Left renal cortex interstitium (tissue), 4 donors: ENCODE measurements at regions not wholly inside any gene's neighbourhood (a gene's known extent, or its start where the extent isn't known, plus 50 kb on each side); places are given as distances from the start of the nearest gene placed in this dataset.

Experiments used
- DNase-seq, 4 donors: peaks; one replicate each; pipeline ENCODE4 v3.0.0-alpha.2; 2013; ENCODE audit warnings: low read depth in 4 of 4, low spot score in 2 of 4, missing footprints in 1 of 4

DNA sequence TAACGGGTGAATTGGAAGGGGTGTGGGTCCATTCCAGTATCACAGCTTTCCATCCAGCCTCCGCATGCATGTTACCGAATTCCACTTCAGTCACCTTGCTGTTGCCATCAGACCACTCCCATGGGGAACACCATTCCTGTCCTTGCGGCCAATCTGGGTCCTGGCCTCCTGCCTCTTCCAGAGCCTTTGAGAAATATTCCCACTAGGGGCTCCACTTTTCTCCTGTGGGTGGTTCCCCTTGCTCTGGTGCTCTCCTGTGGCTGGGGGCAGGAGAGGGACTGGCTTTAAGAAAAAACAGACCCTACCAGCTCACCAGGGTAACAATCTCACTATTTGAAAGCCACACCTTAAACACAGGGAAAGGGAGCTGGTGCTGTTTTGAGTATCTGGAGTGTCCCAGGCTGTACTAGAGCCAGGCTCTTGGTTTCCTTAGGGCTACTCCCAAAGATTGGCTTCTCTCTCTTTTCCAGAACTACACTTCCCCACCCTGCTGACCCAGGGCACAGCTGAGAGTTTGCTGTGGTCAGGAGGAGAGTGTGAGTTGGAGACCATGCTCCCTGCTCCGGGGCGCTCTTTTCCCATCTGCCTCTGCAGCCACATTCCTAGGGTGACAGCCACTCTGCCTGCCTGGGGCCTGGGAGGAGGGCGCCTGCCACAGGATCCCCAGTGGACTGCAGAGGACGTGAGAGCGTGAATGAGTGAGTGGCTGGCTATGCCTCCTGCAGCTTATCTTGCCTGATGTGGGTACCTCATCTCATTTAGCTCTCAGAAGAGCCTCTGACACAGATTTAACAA, 460.8 kb upstream of the HS6ST1 start:
- no peak for DNase-seq

GRCh38 chr2:128780434-128781080, 461.9 kb upstream of the HS6ST1 start:
- no peak for DNase-seq

- no peak for DNase-seq
These were observed 462.5 kb upstream of the HS6ST1 start for GRCh38 chr2:128781166-128781565.

DNA sequence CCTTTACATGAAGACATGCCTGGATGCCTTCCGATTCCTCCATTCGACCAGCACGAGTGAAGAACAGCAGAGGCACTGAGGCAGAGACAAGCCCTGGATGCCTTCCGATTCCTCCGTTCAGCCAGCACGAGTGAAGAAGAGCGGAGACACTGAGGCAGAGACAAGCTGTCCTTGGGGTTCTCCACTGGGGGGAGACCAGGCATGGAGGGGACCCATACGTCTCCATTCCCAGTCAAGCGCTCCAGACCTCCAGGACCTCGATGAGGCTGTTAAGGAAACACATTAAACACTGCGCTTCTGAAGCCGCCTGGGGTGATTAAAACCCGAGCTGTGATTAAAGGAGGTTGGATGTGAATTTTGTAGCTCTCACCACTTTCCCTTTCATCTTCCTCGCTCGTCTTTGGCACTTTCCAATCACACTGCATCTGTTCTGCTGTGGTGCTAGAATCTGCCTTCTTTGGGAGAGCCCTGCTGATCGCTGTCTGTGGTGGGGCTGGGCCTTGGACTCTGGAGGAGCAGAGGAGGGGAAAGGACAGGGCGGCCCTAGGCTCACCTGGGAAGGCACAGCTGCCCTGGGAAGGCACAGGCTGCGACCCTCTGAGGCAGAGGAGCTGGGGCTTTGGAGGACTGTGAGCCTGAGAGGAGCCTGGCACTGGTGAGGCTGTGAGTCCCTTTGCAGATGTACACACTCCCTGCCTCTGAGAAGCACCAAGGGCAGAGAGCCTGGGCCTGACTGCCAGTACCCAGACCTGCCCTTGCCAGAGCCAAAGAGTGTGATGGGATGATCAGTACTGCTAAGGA, 463.1 kb upstream of the HS6ST1 start:
- DNase-seq: no peak

DNA sequence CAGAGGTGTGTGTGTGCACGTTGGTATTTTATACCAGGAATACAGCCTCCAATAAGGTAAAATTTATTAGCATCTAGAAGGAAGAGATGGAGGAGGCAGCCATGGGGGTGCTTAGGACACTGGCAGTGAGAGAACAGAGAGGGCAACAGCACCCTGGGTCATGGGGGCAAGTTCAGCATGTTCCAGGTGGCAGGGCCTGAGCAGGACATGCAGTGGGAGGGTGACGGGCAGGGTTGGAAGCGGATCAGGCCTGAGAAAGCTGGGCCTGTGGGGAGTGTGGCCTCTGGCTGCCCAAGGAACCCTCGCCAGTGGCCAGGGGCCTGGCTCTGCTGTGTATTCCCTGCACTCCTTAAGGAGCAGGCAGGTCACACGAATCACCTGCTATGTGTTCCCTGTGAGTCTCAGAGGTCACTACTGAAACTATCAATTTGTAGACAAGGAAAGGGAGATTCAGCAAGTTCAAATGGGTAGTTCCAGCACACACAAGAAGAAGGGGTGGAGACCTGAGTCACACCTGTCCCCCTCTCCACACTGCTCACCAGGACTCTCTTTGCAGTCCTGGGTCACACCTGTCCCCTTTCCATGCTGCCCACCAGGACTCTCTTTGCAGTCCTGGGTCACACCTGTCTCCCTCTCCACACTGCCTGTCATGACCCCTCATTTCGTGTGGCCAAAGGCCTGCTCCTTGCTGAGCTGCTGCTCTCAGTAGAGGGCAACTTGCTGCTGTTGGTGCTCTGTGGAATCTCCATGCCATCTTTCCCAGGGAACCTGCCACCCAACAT, 463.9 kb upstream of the HS6ST1 start:
- DNase-seq: no peak

GRCh38 chr2:128783193-128783671, 464.6 kb upstream of the HS6ST1 start:
- no peak for DNase-seq

DNA sequence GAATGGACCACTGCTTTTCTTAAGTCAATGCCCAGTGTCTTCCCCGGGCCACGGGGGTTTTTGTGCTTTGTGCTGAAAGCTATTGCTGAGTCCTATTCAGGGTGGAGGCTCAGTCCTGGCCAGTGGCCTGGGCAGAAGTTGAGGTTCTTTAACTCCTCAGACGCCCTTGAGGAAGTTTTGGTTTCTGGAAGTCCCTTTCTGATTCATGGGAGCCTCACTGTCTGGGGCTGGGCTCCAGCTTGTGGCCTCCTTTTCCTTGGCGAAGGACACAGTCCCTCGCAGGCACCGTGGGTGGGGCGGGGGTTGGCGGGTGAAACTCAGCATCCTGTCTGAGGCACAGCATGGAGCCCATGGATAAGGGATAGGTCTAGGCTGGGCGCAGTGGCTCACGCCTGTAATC, 465.2 kb upstream of the HS6ST1 start:
- DNase-seq: no peak

DNA sequence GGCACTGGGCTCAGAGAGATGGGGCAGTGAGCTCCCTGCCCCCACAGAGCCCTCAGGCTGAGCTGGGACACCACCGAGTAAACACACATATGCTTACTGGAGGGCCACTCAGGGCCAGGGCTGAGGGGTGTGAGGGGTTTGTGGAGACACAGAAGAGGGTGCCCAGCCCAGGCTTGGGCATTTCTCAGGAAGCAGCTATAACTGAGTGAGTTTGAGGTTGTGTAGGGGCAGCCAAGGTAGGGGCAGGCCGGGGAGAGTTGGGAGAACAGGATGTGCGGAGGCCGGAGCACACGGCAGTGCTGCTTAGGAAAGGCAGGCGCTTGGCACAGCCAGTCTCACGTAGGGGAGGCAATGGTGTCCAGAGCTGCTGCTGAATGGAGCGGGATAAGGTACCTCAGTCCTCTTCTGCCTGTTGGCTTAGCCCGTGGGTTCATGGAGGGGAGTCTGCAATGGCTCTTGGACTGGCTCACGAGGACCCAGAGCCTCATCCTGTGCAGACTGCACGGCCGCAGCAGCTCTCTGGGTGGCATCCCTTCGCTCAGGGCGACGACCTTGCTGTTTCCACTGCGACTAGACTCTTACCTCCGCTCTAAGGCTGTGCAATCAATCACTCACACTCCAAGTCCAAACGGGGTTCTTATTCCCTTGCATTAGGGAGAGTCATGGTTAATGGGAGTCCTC, 466.1 kb upstream of the HS6ST1 start:
- no peak for DNase-seq

GRCh38 chr2:128786316-128786715, 467.6 kb upstream of the HS6ST1 start:
- no peak for DNase-seq

- no peak for DNase-seq
These were observed 468.2 kb upstream of the HS6ST1 start for GRCh38 chr2:128786741-128787478.

DNA sequence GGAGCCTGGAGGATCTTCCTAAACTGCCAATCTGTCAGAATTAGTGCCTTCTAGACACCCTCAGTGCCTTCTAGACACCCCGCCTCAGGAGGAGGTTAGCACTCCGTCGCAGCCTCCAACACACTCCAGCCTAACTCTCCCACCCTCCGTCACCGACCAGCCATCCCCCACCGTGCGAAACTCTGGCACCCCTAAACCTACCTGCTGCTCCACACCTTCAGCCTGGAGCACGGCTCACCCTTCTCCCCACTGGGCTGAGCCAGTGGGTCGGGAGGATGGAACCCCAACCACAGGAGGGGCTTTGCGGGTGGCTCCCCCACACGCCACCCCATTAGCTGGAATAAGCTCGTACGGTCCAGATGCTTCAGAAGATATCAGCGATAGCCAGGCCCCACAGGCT, 468.9 kb upstream of the HS6ST1 start:
- no peak for DNase-seq

DNA sequence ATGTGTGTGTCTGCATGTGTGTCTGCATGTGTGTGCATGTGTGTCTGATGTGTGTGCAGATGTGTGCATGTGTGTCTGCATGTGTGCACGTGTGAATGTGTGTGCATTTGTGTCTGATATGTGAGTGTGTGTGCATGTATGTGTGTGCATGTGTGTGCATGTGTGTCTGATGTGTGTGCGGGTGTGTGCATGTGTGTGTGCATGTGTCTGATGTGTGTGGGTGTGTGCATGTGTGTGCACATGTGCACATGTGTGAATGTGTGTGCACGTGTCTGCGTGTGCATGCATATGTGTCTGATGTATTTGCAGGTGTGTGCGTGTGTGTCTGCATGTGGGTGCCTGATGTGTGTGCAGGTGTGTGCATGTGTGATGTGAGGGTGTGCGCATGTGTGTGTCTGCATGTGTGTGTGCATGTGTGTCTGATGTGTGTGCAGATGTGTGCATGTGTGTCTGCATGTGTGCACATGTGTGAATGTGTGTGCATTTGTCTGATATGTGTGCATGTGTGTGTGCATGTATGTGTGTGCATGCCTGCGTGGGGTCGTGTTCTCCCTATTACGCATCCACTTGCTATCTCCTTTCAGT, 470.1 kb upstream of the HS6ST1 start:
- no peak for DNase-seq

- no peak for DNase-seq
These were observed 470.6 kb upstream of the HS6ST1 start for GRCh38 chr2:128789221-128789620.

DNA sequence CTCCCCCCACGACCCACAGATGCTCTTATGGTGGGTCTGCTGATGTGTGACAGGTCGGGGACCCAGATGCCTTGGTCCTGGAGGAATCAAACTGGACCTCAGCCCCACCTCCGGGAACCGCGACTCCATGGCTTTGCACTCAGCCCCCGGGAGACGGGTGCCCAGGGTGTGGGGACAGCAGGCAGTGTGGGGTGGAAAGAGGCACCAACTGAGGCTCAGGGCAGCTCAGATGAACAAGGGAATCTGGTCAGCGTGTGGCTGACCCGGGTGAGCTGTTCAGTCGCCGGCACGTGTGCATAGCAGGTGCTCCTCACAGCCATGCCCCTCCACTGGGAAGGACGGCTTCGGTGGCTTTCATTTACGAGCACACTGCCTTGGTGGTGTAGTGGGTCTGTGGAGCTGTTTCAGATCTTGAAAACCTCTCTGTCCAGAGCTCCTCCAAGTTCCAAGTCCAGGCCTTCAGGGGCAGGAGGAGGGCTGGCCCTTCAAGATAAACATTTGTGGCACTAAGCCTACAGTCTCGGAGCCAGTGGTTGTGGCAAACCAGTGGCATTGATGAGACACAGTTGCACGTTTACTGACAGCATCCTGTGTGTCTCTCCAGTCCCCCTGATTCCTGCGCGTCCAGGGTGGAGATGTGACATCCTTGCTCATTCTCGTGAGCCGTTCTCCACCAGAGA, 471.2 kb upstream of the HS6ST1 start:
- no peak for DNase-seq

DNA sequence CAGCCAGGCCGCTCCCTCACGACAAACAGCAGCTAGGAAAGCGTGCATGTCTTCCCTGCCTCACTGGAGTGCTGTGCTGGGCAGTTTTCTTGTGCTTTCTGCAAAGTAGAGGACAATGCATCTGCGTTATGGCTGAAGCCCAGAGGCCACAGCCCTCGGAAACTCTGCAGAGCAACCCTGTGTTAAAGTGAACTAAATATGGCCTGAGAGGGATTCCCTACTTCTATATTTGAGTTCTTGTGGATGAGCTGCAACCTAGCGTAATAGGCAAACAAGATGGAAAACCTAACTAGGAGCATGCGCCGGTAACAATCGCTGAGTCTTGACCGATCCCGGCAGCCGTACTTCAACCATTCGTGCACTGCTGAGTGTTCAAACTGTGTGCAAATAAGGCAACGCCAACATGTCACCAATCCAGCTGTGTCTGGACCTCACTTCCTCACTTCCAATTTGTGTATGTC, 471.9 kb upstream of the HS6ST1 start:
- no peak for DNase-seq

DNA sequence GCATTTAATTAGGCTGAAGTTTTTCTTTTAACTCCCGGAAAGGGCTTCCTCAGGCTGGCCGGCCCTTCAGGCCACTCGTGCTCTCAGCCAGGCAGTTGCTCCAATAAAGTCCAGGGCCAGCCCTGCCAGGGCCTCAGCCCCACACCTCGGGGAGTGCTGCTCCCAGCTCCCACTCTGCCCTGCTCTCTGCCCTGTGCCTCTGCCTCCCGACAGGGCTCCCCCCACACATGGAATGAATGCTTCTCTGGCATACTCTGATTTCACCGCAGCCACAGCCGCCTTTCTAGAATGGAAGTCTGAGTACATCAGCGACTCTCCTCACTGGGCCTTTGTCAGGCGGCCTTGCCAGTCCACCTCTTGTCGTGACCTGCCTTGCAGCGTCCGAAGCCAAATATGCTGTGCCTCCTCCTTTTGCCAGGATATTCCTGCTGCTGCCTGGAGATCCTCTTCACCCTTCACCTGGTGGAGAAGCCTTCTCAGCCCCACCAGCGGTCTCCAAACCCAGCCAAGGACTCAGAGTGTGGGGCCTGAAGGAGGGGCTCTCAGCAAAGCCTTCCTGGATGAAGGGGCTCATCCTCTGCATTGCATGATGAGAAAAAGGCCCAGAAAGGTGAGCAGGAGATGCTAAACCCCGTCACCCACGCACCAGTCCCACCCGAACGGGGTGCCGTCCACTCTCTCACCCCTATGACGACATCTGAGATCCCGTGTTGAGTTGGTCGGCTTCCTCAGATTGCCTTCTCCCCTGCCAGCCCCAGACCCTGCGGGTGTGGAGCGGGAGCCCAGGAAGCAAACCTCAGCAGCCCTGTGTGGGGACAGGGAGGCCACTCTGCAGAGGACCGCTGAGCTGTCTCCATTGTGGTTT, 472.7 kb upstream of the HS6ST1 start:
- DNase-seq: no peak

- no peak for DNase-seq
These were observed 473.3 kb upstream of the HS6ST1 start for GRCh38 chr2:128791985-128792320.
